ENCODE measurements at regions not wholly inside any gene's neighbourhood (a gene's known extent, or its start where the extent isn't known, plus 50 kb on each side); places are given as distances from the start of the nearest gene placed in this dataset.
"Not testable (repeated sequence)": the region's sequence is repeated elsewhere in the genome, so short reads cannot be mapped to it uniquely, and the experiment has no call there.

- no peaks in the 10 kb centered on the region for H3K4me1 Mint-ChIP-seq
- no peaks in the 10 kb centered on the region for H3K36me3 Mint-ChIP-seq
- ATAC-seq (ENCODE audit: low read depth) (no peak), DNase-seq (ENCODE audit: low spot score in 2 of 2) (no peak)
- H3K27me3 Mint-ChIP-seq, result no peaks in the 10 kb centered on the region
- H3K4me3 Mint-ChIP-seq, result no peak overlapping the region
- H3K9me3 Mint-ChIP-seq, result peaks cover 8% of the 10 kb centered on the region
- no peak overlapping the region for H3K27ac Mint-ChIP-seq
Measured at GRCh38 chr4:57401586-57401985, 291.4 kb upstream of the IGFBP7 start.

GRCh38 chr4:57378766-57379165 lies 268.6 kb upstream of the IGFBP7 start:
- no peaks in the 10 kb centered on the region for H3K36me3 Mint-ChIP-seq
- H3K4me1 Mint-ChIP-seq, result no peaks in the 10 kb centered on the region
- no peak overlapping the region for H3K27ac Mint-ChIP-seq
- DNase-seq (ENCODE audit: low spot score in 2 of 2), result no peak
- ATAC-seq (ENCODE audit: low read depth), result no peak
- H3K27me3 Mint-ChIP-seq, result no peaks in the 10 kb centered on the region
- no peak overlapping the region for H3K4me3 Mint-ChIP-seq
- H3K9me3 Mint-ChIP-seq, result peaks cover 6% of the 10 kb centered on the region

GRCh38 chr4:57374866-57375595 lies 264.8 kb upstream of the IGFBP7 start:
- Mint-ChIP-seq H3K9me3 (peaks cover 4% of the 10 kb centered on the region), H3K36me3 (no peaks in the 10 kb centered on the region), H3K4me3 (no peak overlapping the region), H3K27ac (no peak overlapping the region), H3K4me1 (no peaks in the 10 kb centered on the region), H3K27me3 (no peaks in the 10 kb centered on the region)
- no peak for DNase-seq (ENCODE audit: low spot score in 2 of 2)
- no peak for ATAC-seq (ENCODE audit: low read depth)

- no peak for ATAC-seq (ENCODE audit: low read depth)
- H3K36me3 Mint-ChIP-seq, result no peaks in the 10 kb centered on the region
- H3K4me3 Mint-ChIP-seq, result no peak overlapping the region
Measured at GRCh38 chr4:57373991-57374390, 263.8 kb upstream of the IGFBP7 start.

GRCh38 chr4:57371671-57372070 lies 261.5 kb upstream of the IGFBP7 start:
- Mint-ChIP-seq H3K27ac (no peak overlapping the region), H3K9me3 (no peaks in the 10 kb centered on the region)
- ATAC-seq (ENCODE audit: low read depth), result no peak

More at GRCh38 chr4:57373991-57374390, 263.8 kb upstream of the IGFBP7 start:
- Mint-ChIP-seq H3K9me3 (no peaks in the 10 kb centered on the region), H3K27ac (no peak overlapping the region), H3K4me1 (no peaks in the 10 kb centered on the region), H3K27me3 (no peaks in the 10 kb centered on the region)
- DNase-seq (ENCODE audit: low spot score in 2 of 2), result no peak

GRCh38 chr4:57370691-57371090 lies 260.5 kb upstream of the IGFBP7 start:
- Mint-ChIP-seq H3K36me3 (no peaks in the 10 kb centered on the region), H3K4me3 (no peak overlapping the region), H3K27me3 (no peaks in the 10 kb centered on the region), H3K4me1 (no peaks in the 10 kb centered on the region), H3K9me3 (no peaks in the 10 kb centered on the region), H3K27ac (no peak overlapping the region)
- DNase-seq (ENCODE audit: low spot score in 2 of 2), result no peak
- no peak for ATAC-seq (ENCODE audit: low read depth)

More at GRCh38 chr4:57371671-57372070, 261.5 kb upstream of the IGFBP7 start:
- H3K4me1 Mint-ChIP-seq, result no peaks in the 10 kb centered on the region
- H3K4me3 Mint-ChIP-seq, result no peak overlapping the region
- H3K36me3 Mint-ChIP-seq, result no peaks in the 10 kb centered on the region
- DNase-seq (ENCODE audit: low spot score in 2 of 2), result no peak
- H3K27me3 Mint-ChIP-seq, result no peaks in the 10 kb centered on the region

GRCh38 chr4:57369446-57369845 lies 259.3 kb upstream of the IGFBP7 start:
- ATAC-seq (ENCODE audit: low read depth), result no peak
- no peaks in the 10 kb centered on the region for H3K4me1 Mint-ChIP-seq
- H3K27ac Mint-ChIP-seq, result no peak overlapping the region

GRCh38 chr4:57364255-57364654 lies 254.1 kb upstream of the IGFBP7 start:
- Mint-ChIP-seq H3K4me1 (no peaks in the 10 kb centered on the region), H3K36me3 (no peaks in the 10 kb centered on the region), H3K9me3 (peaks cover 2% of the 10 kb centered on the region), H3K27me3 (no peaks in the 10 kb centered on the region), H3K27ac (no peak overlapping the region), H3K4me3 (no peak overlapping the region)
- DNase-seq (ENCODE audit: low spot score in 2 of 2) (no peak), ATAC-seq (ENCODE audit: low read depth) (no peak)

More at GRCh38 chr4:57369446-57369845, 259.3 kb upstream of the IGFBP7 start:
- H3K36me3 Mint-ChIP-seq, result no peaks in the 10 kb centered on the region
- no peak overlapping the region for H3K4me3 Mint-ChIP-seq
- H3K27me3 Mint-ChIP-seq, result no peaks in the 10 kb centered on the region
- no peaks in the 10 kb centered on the region for H3K9me3 Mint-ChIP-seq
- no peak for DNase-seq (ENCODE audit: low spot score in 2 of 2)

- no peaks in the 10 kb centered on the region for H3K4me1 Mint-ChIP-seq
- ATAC-seq (ENCODE audit: low read depth) (no peak), DNase-seq (ENCODE audit: low spot score in 2 of 2) (no peak)
- H3K36me3 Mint-ChIP-seq, result no peaks in the 10 kb centered on the region
- H3K27ac Mint-ChIP-seq, result no peak overlapping the region
- peaks cover 3% of the 10 kb centered on the region for H3K9me3 Mint-ChIP-seq
- no peaks in the 10 kb centered on the region for H3K27me3 Mint-ChIP-seq
- no peak overlapping the region for H3K4me3 Mint-ChIP-seq
Measured at GRCh38 chr4:57363346-57363745, 253.2 kb upstream of the IGFBP7 start.

- Mint-ChIP-seq H3K27me3 (no peaks in the 10 kb centered on the region), H3K4me1 (no peaks in the 10 kb centered on the region), H3K4me3 (no peak overlapping the region), H3K36me3 (no peaks in the 10 kb centered on the region), H3K27ac (no peak overlapping the region), H3K9me3 (peaks cover 3% of the 10 kb centered on the region)
- ATAC-seq (ENCODE audit: low read depth), result no peak
- DNase-seq (ENCODE audit: low spot score in 2 of 2), result no peak
Measured at GRCh38 chr4:57360681-57361080, 250.5 kb upstream of the IGFBP7 start.

- Mint-ChIP-seq H3K9me3 (peaks cover 2% of the 10 kb centered on the region), H3K4me1 (no peaks in the 10 kb centered on the region), H3K36me3 (no peaks in the 10 kb centered on the region), H3K27ac (no peak overlapping the region), H3K27me3 (no peaks in the 10 kb centered on the region), H3K4me3 (no peak overlapping the region)
- DNase-seq (ENCODE audit: low spot score in 2 of 2), result no peak
- no peak for ATAC-seq (ENCODE audit: low read depth)
Measured at GRCh38 chr4:57355101-57355665, 245.0 kb upstream of the IGFBP7 start.

- no peak for ATAC-seq (ENCODE audit: low read depth)
- no peaks in the 10 kb centered on the region for H3K9me3 Mint-ChIP-seq
- no peaks in the 10 kb centered on the region for H3K36me3 Mint-ChIP-seq
- H3K27ac Mint-ChIP-seq, result no peak overlapping the region
- H3K27me3 Mint-ChIP-seq, result no peaks in the 10 kb centered on the region
- no peak for DNase-seq (ENCODE audit: low spot score in 2 of 2)
- no peaks in the 10 kb centered on the region for H3K4me1 Mint-ChIP-seq
- H3K4me3 Mint-ChIP-seq, result no peak overlapping the region
Measured at GRCh38 chr4:57351731-57352130, 241.5 kb upstream of the IGFBP7 start.

GRCh38 chr4:57344296-57344695 lies 234.1 kb upstream of the IGFBP7 start:
- Mint-ChIP-seq H3K9me3 (peaks cover 1% of the 10 kb centered on the region), H3K27ac (no peak overlapping the region), H3K4me1 (no peaks in the 10 kb centered on the region), H3K4me3 (no peak overlapping the region), H3K27me3 (peaks cover under 1% of the 10 kb centered on the region), H3K36me3 (no peaks in the 10 kb centered on the region)
- DNase-seq (ENCODE audit: low spot score in 2 of 2), result no peak
- no peak for ATAC-seq (ENCODE audit: low read depth)

GRCh38 chr4:57342411-57342810 lies 232.2 kb upstream of the IGFBP7 start:
- Mint-ChIP-seq H3K4me1 (no peaks in the 10 kb centered on the region), H3K36me3 (no peaks in the 10 kb centered on the region)

GRCh38 chr4:57338861-57339260 lies 228.7 kb upstream of the IGFBP7 start:
- not testable (repeated sequence) for ATAC-seq (ENCODE audit: low read depth); H3K4me1 Mint-ChIP-seq; H3K9me3 Mint-ChIP-seq; H3K4me3 Mint-ChIP-seq; DNase-seq (ENCODE audit: low spot score in 2 of 2); H3K36me3 Mint-ChIP-seq; H3K27ac Mint-ChIP-seq; H3K27me3 Mint-ChIP-seq

More at GRCh38 chr4:57342411-57342810, 232.2 kb upstream of the IGFBP7 start:
- no peak for DNase-seq (ENCODE audit: low spot score in 2 of 2)
- no peak for ATAC-seq (ENCODE audit: low read depth)
- Mint-ChIP-seq H3K27me3 (peaks cover 2% of the 10 kb centered on the region), H3K27ac (no peak overlapping the region), H3K9me3 (peaks cover 5% of the 10 kb centered on the region), H3K4me3 (no peak overlapping the region)

Measured in memory B cell (primary cell).